A549 (cell line): ENCODE measurements at regions not wholly inside any gene's neighbourhood (a gene's known extent, or its start where the extent isn't known, plus 50 kb on each side); places are given as distances from the start of the nearest gene placed in this dataset.

Source experiments
- CEBPB ChIP-seq, 2 experiments: fragments of >200 bp in 1 of 2; sonication (Bioruptor Twin) in 1 of 2; formaldehyde crosslinking in 1 of 2; IDR thresholded peaks; 2 replicates each; pipeline ENCODE4 v1.6.1; 2012 to 2016
- CTCF ChIP-seq: fragments of >200 bp; sonication (Bioruptor Twin); formaldehyde crosslinking; IDR thresholded peaks from 3 replicates; pipeline ENCODE4 v1.5.1; 2016
- EP300 ChIP-seq, 2 experiments: fragments of >200 bp; sonication (Bioruptor Twin); formaldehyde crosslinking; IDR thresholded peaks; 2 replicates in 1 of 2; 3 replicates in 1 of 2; pipeline ENCODE4 v1.6.1; 2016 to 2017
- FOSL2 ChIP-seq, 2 experiments: fragments of 450-650 bp in 1 of 2; fragments of >200 bp in 1 of 2; sonication (Bioruptor Twin) in 1 of 2; formaldehyde crosslinking; IDR thresholded peaks; 2 replicates each; pipeline versions ENCODE4 v1.5.0 to v1.6.1; 2016 to 2020; ENCODE audit warnings: mild to moderate bottlenecking in 1 of 2, moderate library complexity in 1 of 2
- MYC ChIP-seq: IDR thresholded peaks from 2 replicates; pipeline ENCODE4 v1.6.1; 2012; ENCODE audit warnings: mild to moderate bottlenecking, inconsistent platforms, low read length, improper control_type of control experiment, borderline replicate concordance
- PHF8 ChIP-seq: fragments of 200-600 bp; sonication (generic); IDR thresholded peaks from 2 replicates; pipeline ENCODE4 v1.6.1; 2016; ENCODE audit warnings: low read depth, mild to moderate bottlenecking, antibody characterized with exemption, moderate library complexity, borderline replicate concordance
- POLR2AphosphoS2 ChIP-seq: conservative IDR thresholded peaks from 2 replicates; pipeline ENCODE4 v1.6.1; 2012; ENCODE audit warnings: low read length, improper control_type of control experiment, inconsistent platforms
- RAD21 ChIP-seq, 2 experiments: fragments of >200 bp in 1 of 2; sonication (Bioruptor Twin) in 1 of 2; formaldehyde crosslinking in 1 of 2; IDR thresholded peaks in 1 of 2; conservative IDR thresholded peaks in 1 of 2; 2 replicates in 1 of 2; 3 replicates in 1 of 2; pipeline ENCODE4 v1.6.1; 2012 to 2018; ENCODE audit warnings: inconsistent platforms in 1 of 2
- RFX5 ChIP-seq: fragments of 450-650 bp; IDR thresholded peaks from 2 replicates; pipeline ENCODE4 v1.7.1; 2014; ENCODE audit warnings: antibody characterized with exemption, mild to moderate bottlenecking, moderate library complexity
- USF2 ChIP-seq: fragments of 450-650 bp; IDR thresholded peaks from 2 replicates; pipeline ENCODE4 v1.6.1; 2014; ENCODE audit warnings: antibody characterized with exemption

GRCh38 chr6:51152594-51152993 lies 333.9 kb downstream of the TFAP2B start:
- no peak for TF ChIP-seq POLR2AphosphoS2
- TF ChIP-seq USF2, result no peak
- no peak for TF ChIP-seq RFX5
- TF ChIP-seq CTCF, result no peak
- no peak for TF ChIP-seq CEBPB (IDR thresholded peaks at IDR 0.05)
- no peak for TF ChIP-seq FOSL2 (IDR thresholded peaks at IDR 0.05)
- no peak for TF ChIP-seq FOSL2 (CRISPR knock-in tag; IDR thresholded peaks at IDR 0.05)
- TF ChIP-seq RAD21 (conservative IDR thresholded peaks at IDR 0.05 in 1 of 2, IDR thresholded peaks at IDR 0.05 in 1 of 2), result no peak
- TF ChIP-seq PHF8, result no peak
- TF ChIP-seq EP300 (IDR thresholded peaks at IDR 0.05), result no peak
- TF ChIP-seq MYC, result no peak
